Peyer's patch (tissue), 4 donors: ENCODE measurements at regions not wholly inside any gene's neighbourhood (a gene's known extent, or its start where the extent isn't known, plus 50 kb on each side); places are given as distances from the start of the nearest gene placed in this dataset.

ENCODE experiments used
- CTCF ChIP-seq, 6 experiments: fragments of 450-650 bp in 4 of 6; fragments of 200-600 bp in 2 of 6; sonication (generic) in 1 of 6; IDR thresholded peaks; one replicate each; pipeline ENCODE4 v1.5.1; 2017 to 2019; ENCODE audit warnings: antibody characterized with exemption in 6 of 6, mild to moderate bottlenecking in 3 of 6, moderate library complexity in 1 of 6
- POLR2A ChIP-seq, 2 donors: fragments of 450-650 bp; IDR thresholded peaks; one replicate each; pipeline ENCODE4 v1.5.1; 2017; ENCODE audit warnings: antibody characterized with exemption in 2 of 2, mild to moderate bottlenecking in 2 of 2, moderate library complexity in 2 of 2

GRCh38 chr13:73317140-73317539 lies 258.3 kb downstream of the KLF5 start:
- TF ChIP-seq POLR2A (IDR thresholded peaks at IDR 0.05) (no peak), CTCF (IDR thresholded peaks at IDR 0.05) (no peak)
